Type B pancreatic cell (in vitro differentiated cells): ENCODE measurements at regions not wholly inside any gene's neighbourhood (a gene's known extent, or its start where the extent isn't known, plus 50 kb on each side); places are given as distances from the start of the nearest gene placed in this dataset.

Source experiments
- DNase-seq: peaks from one replicate; pipeline ENCODE4 v3.0.0; 2021; ENCODE audit warnings: mixed read lengths; ENCODE audit not compliant: unreplicated experiment; ENCODE audit errors: extremely low spot score
- H3K27ac Mint-ChIP-seq: 2 replicates; pipeline ENCODE4 v1.8.0; 2021; ENCODE audit warnings: mild to moderate bottlenecking, mixed read lengths
- H3K27me3 Mint-ChIP-seq: 2 replicates; pipeline ENCODE4 v1.8.0; 2021; ENCODE audit warnings: mixed read lengths
- H3K36me3 Mint-ChIP-seq: 2 replicates; pipeline ENCODE4 v1.8.0; 2021; ENCODE audit warnings: mixed read lengths
- H3K4me1 Mint-ChIP-seq: one replicate; pipeline ENCODE4 v1.8.0; 2021; ENCODE audit warnings: mixed read lengths; ENCODE audit not compliant: unreplicated experiment
- H3K4me3 Mint-ChIP-seq: 2 replicates; pipeline ENCODE4 v1.8.0; 2021; ENCODE audit warnings: mild to moderate bottlenecking, mixed read lengths
- H3K9me3 Mint-ChIP-seq: 2 replicates; pipeline ENCODE4 v1.8.0; 2021; ENCODE audit warnings: mixed read lengths
- TF ChIP-seq, protein P1 (sequence below): fragments of 200-600 bp; sonication (generic); conservative IDR thresholded peaks from 2 replicates; pipeline ENCODE4 v1.5.0; 2021; ENCODE audit warnings: antibody characterized with exemption, mild to moderate bottlenecking

DNA sequence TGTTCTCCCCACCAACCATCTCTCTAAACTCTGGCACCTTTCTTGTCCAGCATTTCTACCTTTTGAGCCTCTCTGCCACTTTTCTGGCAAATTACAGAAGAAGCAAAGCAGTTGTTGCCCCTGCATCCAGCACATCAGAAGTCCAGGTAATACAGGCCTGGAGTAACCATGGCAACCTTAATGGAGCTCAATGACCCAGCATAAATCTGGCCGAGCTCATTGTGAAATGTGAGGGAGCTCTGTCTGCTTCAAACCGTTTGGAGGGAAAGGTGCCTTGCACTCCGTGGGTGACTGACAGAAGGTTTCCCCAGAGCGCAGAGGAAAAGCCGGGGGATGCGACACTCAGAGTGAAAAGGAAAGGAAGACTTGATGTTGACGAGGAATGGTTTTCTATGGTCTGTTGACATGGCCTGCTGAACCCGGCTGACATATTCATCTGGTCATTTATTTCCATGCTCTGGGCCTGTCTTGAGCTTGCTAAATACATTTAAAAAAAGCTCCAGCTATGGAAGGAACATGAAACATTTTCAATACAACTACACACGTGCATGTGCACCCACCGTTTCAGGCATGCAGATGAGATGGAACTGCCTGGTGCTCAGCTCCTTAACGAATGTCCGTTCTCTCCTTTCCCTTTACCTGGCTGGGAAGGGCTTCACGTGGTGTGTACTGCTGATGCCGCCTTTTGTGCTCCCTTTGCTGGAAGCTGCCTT lies 74.9 kb downstream of the ADRA2A start:
- no peaks in the 10 kb centered on the region for H3K9me3 Mint-ChIP-seq
- peak overlapping the region; percentile 75 for H3K27ac Mint-ChIP-seq
- H3K4me1 Mint-ChIP-seq: peaks cover 9% of the 10 kb centered on the region
- H3K27me3 Mint-ChIP-seq: peaks cover 9% of the 10 kb centered on the region
- no peak for DNase-seq
- TF ChIP-seq, protein P1, sequence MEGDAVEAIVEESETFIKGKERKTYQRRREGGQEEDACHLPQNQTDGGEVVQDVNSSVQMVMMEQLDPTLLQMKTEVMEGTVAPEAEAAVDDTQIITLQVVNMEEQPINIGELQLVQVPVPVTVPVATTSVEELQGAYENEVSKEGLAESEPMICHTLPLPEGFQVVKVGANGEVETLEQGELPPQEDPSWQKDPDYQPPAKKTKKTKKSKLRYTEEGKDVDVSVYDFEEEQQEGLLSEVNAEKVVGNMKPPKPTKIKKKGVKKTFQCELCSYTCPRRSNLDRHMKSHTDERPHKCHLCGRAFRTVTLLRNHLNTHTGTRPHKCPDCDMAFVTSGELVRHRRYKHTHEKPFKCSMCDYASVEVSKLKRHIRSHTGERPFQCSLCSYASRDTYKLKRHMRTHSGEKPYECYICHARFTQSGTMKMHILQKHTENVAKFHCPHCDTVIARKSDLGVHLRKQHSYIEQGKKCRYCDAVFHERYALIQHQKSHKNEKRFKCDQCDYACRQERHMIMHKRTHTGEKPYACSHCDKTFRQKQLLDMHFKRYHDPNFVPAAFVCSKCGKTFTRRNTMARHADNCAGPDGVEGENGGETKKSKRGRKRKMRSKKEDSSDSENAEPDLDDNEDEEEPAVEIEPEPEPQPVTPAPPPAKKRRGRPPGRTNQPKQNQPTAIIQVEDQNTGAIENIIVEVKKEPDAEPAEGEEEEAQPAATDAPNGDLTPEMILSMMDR: no peak
- no peak overlapping the region for H3K4me3 Mint-ChIP-seq
- no peaks in the 10 kb centered on the region for H3K36me3 Mint-ChIP-seq

DNA sequence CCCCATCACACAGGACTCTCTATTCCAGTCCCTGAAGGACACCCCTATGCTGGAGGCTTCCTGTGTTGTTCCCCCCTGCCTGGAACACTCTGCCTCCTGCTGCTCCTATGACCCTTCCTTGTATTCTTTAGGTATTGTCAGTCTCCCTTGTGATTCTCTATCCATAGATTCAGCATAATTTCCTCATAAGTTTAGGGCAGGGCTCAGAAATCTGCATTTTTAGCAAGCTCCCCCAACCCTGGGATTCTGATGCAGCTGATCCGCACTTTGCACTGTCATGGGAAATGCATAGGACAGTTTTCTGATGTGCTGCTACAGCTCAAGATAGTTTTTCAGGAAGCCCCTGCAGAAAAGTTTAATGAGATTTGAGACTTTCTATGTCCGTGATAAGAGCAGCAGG lies 79.9 kb downstream of the ADRA2A start:
- Mint-ChIP-seq H3K27ac (no peak overlapping the region), H3K4me3 (no peak overlapping the region), H3K4me1 (peaks cover 4% of the 10 kb centered on the region), H3K9me3 (no peaks in the 10 kb centered on the region), H3K36me3 (no peaks in the 10 kb centered on the region), H3K27me3 (peaks cover 23% of the 10 kb centered on the region)
- no peak for DNase-seq
- TF ChIP-seq, protein P1: no peak

DNA sequence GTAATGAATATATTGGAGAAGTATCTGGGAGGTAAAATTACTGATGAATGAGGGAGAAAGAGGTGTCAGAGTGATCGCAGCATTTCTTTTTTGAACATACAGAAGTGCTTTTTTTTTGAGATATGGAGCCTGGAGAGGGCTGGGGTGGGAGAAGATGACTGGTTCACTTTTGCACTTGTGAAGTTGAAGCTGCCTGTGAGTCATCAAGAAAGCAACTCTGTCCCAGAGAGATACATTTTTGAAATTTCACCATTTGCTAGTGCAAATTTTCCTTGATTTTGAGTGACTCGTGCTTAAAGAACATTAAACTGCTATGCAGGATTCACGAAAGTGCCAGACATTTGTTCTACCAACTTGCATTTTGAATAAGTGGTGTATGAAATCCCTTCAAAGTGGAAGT lies 81.8 kb downstream of the ADRA2A start:
- H3K27ac Mint-ChIP-seq: no peak overlapping the region
- no peaks in the 10 kb centered on the region for H3K4me1 Mint-ChIP-seq
- no peaks in the 10 kb centered on the region for H3K9me3 Mint-ChIP-seq
- H3K27me3 Mint-ChIP-seq: peaks cover 28% of the 10 kb centered on the region
- no peaks in the 10 kb centered on the region for H3K36me3 Mint-ChIP-seq
- no peak for DNase-seq
- no peak overlapping the region for H3K4me3 Mint-ChIP-seq
- TF ChIP-seq, protein P1: no peak

DNA sequence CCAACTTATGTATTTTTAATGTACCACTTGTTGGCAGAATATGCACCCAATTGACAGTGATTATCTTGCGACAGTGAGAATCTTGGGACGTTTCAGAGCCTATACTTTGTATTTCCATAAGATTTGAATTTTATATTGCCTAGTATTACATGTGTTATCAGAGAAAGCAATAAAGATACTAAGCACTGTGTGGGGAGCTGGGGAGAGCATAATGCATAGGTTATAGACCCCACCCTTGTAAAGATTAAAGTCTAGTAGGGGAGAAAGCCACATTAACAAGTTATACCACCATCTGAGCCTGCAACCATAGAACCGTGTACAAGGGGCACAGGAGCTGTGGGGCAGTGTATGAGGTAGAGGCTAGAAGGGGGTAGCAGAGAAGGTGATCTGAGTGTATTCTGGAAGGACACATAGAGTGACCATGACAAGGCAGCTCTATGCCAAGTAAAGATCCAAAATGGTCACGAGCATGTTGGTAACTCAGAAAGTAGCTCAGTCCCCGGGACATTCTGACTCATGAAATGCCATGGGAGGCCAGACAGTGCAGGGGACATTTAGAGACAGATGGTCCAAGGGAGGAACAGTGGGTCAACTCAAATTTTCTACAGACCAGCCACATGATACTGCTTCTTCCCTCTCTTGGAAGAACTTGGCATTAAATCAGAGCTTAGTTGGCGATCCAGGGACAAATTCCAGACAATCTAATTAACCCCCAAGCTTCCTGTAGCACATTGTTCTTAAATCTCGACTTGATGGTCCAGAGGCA lies 84.5 kb downstream of the ADRA2A start:
- Mint-ChIP-seq H3K4me1 (no peaks in the 10 kb centered on the region), H3K27me3 (peaks cover 30% of the 10 kb centered on the region), H3K9me3 (no peaks in the 10 kb centered on the region), H3K4me3 (no peak overlapping the region), H3K36me3 (no peaks in the 10 kb centered on the region), H3K27ac (no peak overlapping the region)
- TF ChIP-seq, protein P1: no peak
- DNase-seq: no peak

DNA sequence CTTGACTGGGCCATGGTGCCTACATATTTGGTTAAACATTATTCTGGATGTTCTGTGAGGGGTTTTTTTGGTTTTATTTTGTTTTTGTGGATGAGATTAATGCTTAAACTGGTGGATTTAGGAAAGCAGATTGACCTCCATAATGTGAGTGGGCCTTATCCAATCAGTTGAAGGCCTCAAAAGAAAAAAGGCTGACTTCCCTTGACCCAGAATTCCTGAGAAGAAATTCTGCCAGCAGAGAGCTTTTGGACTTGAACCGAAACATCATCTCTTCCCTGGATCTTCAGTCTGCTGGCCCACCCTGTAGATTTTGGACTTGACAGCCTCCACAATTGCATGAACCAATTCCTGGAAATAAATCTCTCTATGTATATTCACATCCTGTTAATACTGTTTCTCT lies 94.4 kb downstream of the ADRA2A start:
- no peaks in the 10 kb centered on the region for H3K36me3 Mint-ChIP-seq
- H3K4me1 Mint-ChIP-seq: no peaks in the 10 kb centered on the region
- H3K27me3 Mint-ChIP-seq: no peaks in the 10 kb centered on the region
- DNase-seq: no peak
- no peaks in the 10 kb centered on the region for H3K9me3 Mint-ChIP-seq
- TF ChIP-seq, protein P1: no peak
- H3K4me3 Mint-ChIP-seq: no peak overlapping the region
- no peak overlapping the region for H3K27ac Mint-ChIP-seq
